ENCODE measurements at regions not wholly inside any gene's neighbourhood (a gene's known extent, or its start where the extent isn't known, plus 50 kb on each side); places are given as distances from the start of the nearest gene placed in this dataset.
A peak's percentile ranks its signal among the peaks of the same experiment; 100 is the strongest.

DNA sequence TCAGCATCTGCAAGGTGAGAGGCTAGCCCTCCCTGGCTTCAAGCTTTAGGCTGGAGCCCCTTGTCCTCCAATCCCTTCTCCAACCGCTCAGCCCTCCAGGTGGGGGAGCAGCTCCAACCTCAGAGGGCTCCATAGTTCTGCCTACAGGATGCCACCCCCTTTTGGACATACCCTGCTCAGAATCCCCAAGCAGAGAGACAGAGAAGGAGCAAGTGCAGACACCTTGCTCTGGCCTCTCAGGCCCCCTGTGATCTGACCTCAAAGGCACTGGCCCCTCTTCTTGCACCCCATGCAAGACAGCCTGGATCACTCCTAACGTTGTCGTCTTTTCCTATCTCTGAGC, 101.6 kb downstream of the C5orf15 start:
- Histone ChIP-seq H3K18ac (ENCODE audit: insufficient read length, low read depth, low read length) (no peak overlapping the region), H2BK5ac (ENCODE audit: insufficient read length, low read length) (no peak overlapping the region), H2BK12ac (ENCODE audit: insufficient read length, low read depth, low read length) (no peak overlapping the region), H2AK5ac (ENCODE audit: insufficient read length, low read length) (no peak overlapping the region), H3K56ac (ENCODE audit: insufficient read length, low read depth, low read length) (no peak overlapping the region), H4K20me1 (ENCODE audit: control insufficient read depth, insufficient read depth, insufficient read length) (no peaks in the 10 kb centered on the region), H3K27ac (ENCODE audit: insufficient read length, low read depth, low read length) (no peak overlapping the region), H3T11ph (ENCODE audit: low read length) (no peak overlapping the region), H3K23me2 (ENCODE audit: insufficient read length, low read depth, low read length, poor library complexity, severe bottlenecking) (no peaks in the 10 kb centered on the region), H3K23ac (ENCODE audit: insufficient read length, low read depth, low read length) (no peak overlapping the region), H4K91ac (ENCODE audit: insufficient read length, low read depth, low read length) (no peak overlapping the region), H3K4ac (ENCODE audit: low read depth, low read length) (no peak overlapping the region), H2BK15ac (ENCODE audit: low read depth, low read length) (no peak overlapping the region), H3K79me2 (ENCODE audit: insufficient read depth, low read length) (no peaks in the 10 kb centered on the region), H3K4me1 (ENCODE audit: insufficient read depth, low read length) (no peaks in the 10 kb centered on the region), H2BK20ac (ENCODE audit: low read depth, low read length, poor library complexity, severe bottlenecking) (no peak overlapping the region), H3K14ac (ENCODE audit: insufficient read depth, low read length) (no peak overlapping the region), H3K79me1 (ENCODE audit: insufficient read depth, low read depth, low read length, poor library complexity, severe bottlenecking) (no peaks in the 10 kb centered on the region), H3K9me3 (ENCODE audit: control insufficient read depth, low read depth, low read length) (no peaks in the 10 kb centered on the region), H4K8ac (replicated peaks; ENCODE audit: insufficient read length, low read depth, low read length) (no peak overlapping the region), H3K27me3 (ENCODE audit: insufficient read depth, low read length) (no peaks in the 10 kb centered on the region), H2BK120ac (ENCODE audit: low read depth, low read length, poor library complexity, severe bottlenecking) (no peak overlapping the region), H4K5ac (ENCODE audit: insufficient read length, low read depth, low read length) (no peak overlapping the region), H2AFZ (ENCODE audit: low read length) (no peak overlapping the region), H3K4me2 (ENCODE audit: insufficient read depth, insufficient read length, low read length) (no peak overlapping the region), H3K9ac (ENCODE audit: extremely low read depth, insufficient read length, low read length) (no peak overlapping the region)
- Mint-ChIP-seq H3K4me1 (peaks cover 3 to 4% of the 10 kb centered on the region in 2 experiments; a peak in 2 of 4 replicates), H3K4me3 (no peak overlapping the region), H3K36me3 (ENCODE audit: insufficient read depth in 1 of 3, low read depth in 3 of 3) (no peaks in the 10 kb centered on the region), H3K27ac (no peak overlapping the region; a peak in 1 of 7 replicates), H3K27me3 (ENCODE audit: low read depth) (peaks cover 11% of the 10 kb centered on the region), H3K9me3 (no peaks in the 10 kb centered on the region; a peak in 1 of 5 replicates)
- TF ChIP-seq, protein P1, sequence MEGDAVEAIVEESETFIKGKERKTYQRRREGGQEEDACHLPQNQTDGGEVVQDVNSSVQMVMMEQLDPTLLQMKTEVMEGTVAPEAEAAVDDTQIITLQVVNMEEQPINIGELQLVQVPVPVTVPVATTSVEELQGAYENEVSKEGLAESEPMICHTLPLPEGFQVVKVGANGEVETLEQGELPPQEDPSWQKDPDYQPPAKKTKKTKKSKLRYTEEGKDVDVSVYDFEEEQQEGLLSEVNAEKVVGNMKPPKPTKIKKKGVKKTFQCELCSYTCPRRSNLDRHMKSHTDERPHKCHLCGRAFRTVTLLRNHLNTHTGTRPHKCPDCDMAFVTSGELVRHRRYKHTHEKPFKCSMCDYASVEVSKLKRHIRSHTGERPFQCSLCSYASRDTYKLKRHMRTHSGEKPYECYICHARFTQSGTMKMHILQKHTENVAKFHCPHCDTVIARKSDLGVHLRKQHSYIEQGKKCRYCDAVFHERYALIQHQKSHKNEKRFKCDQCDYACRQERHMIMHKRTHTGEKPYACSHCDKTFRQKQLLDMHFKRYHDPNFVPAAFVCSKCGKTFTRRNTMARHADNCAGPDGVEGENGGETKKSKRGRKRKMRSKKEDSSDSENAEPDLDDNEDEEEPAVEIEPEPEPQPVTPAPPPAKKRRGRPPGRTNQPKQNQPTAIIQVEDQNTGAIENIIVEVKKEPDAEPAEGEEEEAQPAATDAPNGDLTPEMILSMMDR (conservative IDR thresholded peaks at IDR 0.05): peak; percentile 21; the same call in 2 of the 3 replicates
- DNase-seq: no peak
- no CpG with 5 or more reads among the region's 3 CpGs for WGBS (ENCODE audit: extremely low coverage, insufficient read length, low lambda C conversion rate)
